ENCODE measurements at regions not wholly inside any gene's neighbourhood (a gene's known extent, or its start where the extent isn't known, plus 50 kb on each side); places are given as distances from the start of the nearest gene placed in this dataset.

- TF ChIP-seq CTCF (IDR thresholded peaks at IDR 0.05; ENCODE audit: poor library complexity) = no peak
- no peak for TF ChIP-seq EZH2 (IDR thresholded peaks at IDR 0.05; ENCODE audit: borderline replicate concordance)
- no peak for TF ChIP-seq EZH2phosphoT487 (IDR thresholded peaks at IDR 0.05; ENCODE audit: low read depth, severe bottlenecking, unreplicated experiment)
Measured at GRCh38 chr3:107235193-107235927, 141.9 kb upstream of the CCDC54 start.
